ENCODE measurements at regions not wholly inside any gene's neighbourhood (a gene's known extent, or its start where the extent isn't known, plus 50 kb on each side); places are given as distances from the start of the nearest gene placed in this dataset.

DNA sequence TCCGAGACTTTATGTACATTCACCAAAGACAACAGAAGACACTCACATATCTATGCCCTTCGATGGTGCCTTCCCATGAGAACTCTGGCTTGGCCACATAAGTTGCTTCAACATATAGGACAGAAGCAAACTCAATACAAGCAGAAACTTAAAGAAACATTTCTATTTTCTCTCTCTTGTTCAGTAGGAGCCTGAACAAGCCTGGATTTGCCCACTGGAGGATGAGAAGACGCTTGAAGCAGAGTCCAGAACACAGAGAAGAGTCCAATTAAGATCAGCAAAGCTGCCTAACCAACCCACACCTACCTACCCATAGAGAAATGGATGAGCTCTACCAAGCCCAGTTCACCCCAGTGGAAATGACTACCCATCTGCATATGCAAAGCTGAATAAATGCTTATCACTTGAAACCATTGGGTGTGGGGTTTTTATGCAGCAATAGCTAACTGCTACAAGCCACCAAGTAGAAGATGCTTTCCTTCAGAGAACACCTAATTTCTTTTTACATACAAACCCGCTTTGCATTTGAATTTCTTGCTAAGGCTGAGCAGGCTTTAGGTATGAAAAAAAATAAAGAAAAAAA lies 337.9 kb upstream of the DYNLRB2 start:
- TF ChIP-seq, protein P1, sequence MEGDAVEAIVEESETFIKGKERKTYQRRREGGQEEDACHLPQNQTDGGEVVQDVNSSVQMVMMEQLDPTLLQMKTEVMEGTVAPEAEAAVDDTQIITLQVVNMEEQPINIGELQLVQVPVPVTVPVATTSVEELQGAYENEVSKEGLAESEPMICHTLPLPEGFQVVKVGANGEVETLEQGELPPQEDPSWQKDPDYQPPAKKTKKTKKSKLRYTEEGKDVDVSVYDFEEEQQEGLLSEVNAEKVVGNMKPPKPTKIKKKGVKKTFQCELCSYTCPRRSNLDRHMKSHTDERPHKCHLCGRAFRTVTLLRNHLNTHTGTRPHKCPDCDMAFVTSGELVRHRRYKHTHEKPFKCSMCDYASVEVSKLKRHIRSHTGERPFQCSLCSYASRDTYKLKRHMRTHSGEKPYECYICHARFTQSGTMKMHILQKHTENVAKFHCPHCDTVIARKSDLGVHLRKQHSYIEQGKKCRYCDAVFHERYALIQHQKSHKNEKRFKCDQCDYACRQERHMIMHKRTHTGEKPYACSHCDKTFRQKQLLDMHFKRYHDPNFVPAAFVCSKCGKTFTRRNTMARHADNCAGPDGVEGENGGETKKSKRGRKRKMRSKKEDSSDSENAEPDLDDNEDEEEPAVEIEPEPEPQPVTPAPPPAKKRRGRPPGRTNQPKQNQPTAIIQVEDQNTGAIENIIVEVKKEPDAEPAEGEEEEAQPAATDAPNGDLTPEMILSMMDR (IDR thresholded peaks at IDR 0.05) = no peak
- no peak for TF ChIP-seq POLR2A (IDR thresholded peaks at IDR 0.05)
